Activated naive CD4-positive, alpha-beta T cell (primary cell): ENCODE measurements at regions not wholly inside any gene's neighbourhood (a gene's known extent, or its start where the extent isn't known, plus 50 kb on each side); places are given as distances from the start of the nearest gene placed in this dataset.
"Not testable (repeated sequence)": the region's sequence is repeated elsewhere in the genome, so short reads cannot be mapped to it uniquely, and the experiment has no call there.

Source experiments
- DNase-seq, 4 experiments: peaks; one replicate each; lab custom pipeline; 2025; lab: John Stamatoyannopoulos, UW

DNA sequence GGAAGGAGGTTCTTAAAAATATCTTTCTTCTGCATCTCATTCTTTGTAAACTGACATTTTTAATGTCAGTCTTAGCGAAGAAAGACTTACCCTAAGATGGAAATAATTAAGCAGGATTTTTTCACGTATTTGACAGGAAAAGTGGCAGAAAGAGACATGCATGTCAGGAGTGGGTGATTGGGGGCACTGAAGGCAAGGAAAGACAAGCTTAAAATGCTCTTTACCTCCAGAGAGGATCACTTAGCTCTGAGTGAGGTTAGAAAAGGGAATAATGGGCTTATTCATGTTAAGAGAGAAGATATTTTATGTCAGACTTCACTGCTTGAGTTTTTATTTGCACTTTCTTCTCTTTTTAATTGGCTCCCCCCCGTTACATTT lies 1358.2 kb upstream of the TMEM132C start:
- DNase-seq: no peak

DNA sequence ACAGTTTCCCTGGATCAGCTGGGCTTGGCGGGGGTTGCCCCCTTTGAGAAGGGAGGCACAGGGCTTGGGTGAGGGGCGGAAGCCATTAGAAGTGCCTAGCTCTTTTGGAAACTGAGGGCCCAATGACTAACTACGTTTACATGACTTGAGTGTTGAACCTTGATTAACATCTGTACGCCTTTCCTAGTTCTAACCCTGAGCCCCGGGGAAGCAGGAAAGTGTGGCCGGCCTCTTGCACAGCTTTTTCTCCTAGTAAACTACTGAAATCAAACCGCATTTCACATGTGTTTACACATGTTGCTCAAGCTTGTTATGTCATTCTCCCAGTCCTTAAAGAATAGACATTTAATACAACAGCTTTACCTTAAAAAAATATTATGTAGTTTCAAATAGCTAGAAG lies 1356.4 kb upstream of the TMEM132C start:
- no peak for DNase-seq

DNA sequence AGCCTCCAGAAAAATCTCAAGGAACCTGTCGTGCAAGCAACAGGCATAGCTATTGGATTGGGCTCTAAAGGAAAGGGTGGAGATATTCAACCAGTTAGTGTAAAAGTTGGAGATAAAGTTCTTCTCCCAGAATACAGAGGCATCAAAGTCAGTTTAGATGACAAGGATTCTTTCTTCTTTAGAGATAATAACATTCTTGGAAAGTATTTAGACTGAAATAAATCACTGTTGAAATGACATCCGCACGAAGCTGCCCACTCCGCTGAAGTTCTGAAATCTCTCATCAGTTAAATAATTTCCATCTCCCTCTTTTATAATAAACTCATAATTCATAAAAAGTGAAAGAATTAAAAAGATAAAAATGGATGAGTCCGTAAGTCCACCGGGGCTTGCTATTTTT lies 1354.9 kb upstream of the TMEM132C start:
- DNase-seq: no peak

GRCh38 chr12:126914170-126914793 lies 1352.7 kb upstream of the TMEM132C start:
- DNase-seq: no peak

DNA sequence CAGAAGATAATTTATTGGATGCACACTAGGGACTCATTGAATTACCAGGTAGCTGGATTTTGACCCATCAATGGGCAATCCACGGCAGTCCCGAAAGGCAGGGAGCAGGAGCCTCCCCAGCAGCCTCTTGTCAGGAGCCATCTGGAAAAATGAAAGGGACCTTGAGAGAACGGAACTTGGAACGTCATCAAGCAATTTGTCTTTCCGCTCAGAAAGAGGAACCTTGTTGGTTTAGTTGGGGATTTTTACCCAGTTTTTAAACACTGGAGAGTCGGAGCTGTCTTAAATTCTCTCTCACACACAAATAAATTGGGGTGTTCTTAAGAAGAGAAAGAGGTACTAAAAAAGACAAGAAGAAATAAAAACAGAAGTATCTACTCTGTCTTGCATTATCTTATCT lies 1351.7 kb upstream of the TMEM132C start:
- DNase-seq: no peak

DNA sequence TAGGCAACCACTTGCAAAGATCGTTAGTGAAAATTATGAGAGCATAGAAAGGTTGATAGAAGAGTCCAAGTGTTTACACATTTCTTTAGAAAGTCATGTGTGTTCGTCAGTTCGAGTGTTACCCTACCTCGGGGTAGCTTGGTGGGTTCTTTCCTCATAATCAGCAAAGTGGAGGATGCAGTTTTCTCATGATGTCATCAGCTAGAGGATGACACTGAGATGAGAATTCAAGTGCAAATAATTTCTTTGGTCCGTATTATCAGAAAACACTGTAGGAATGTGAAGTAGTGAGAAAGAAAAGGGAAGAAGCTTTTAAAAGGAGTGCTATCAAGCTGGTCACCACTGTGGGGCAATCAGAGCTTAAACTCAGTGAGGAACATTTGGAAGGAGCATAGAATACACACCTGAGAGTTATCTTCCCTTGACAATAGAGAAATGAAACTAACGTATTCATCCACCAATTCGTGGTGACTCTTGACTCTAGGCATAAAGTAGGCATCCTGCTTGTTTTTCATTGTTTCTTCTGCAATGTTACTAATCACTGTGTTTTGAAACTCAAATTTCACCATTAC lies 1340.9 kb upstream of the TMEM132C start:
- DNase-seq: no peak

- DNase-seq: no peak
These were observed 1336.7 kb upstream of the TMEM132C start for GRCh38 chr12:126930234-126930633.

- no peak for DNase-seq
These were observed 1334.8 kb upstream of the TMEM132C start for GRCh38 chr12:126932156-126932555.

GRCh38 chr12:126935435-126935834 lies 1331.5 kb upstream of the TMEM132C start:
- no peak for DNase-seq

- DNase-seq: no peak
These were observed 1330.7 kb upstream of the TMEM132C start for GRCh38 chr12:126936181-126936851.

DNA sequence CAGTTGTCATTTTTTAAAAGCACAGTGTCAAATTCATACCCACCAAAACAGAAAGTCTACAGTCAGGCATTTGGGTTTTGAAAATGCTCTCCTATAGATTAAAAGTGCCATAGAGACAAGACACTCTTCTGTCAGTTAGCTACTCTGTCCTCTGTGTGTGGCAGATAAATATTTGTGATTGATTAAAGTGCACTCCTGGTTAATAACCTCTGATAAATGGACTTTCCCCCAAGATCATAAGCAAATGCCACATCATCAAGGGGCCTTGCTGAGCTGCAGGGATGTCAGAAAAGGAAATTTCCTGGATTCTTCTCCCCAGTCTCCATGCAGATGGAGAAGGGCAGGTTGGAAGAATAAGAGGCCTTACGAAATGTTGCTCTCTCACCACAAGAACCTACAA lies 1329.5 kb upstream of the TMEM132C start:
- no peak for DNase-seq

DNA sequence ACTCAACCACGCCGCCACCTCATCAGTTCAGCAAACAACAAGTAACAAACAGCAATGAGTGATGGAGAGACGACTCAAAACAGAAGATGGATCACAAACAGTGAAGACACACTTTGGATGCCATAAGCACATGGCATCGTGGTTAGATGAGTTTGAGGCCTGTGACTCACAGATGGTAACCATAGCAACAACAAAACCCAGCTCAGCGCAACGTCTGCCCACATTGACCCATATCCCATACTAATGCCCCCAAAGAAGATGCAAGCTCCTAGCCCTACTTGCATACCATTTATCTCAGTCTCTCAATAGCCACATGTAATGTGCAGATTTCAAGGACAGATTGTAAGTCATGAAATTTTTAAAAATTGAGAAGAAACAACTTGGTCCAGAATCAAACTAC lies 1322.3 kb upstream of the TMEM132C start:
- DNase-seq: no peak

GRCh38 chr12:126946958-126947357 lies 1320.0 kb upstream of the TMEM132C start:
- DNase-seq: not testable (repeated sequence)

GRCh38 chr12:126949558-126949957 lies 1317.4 kb upstream of the TMEM132C start:
- DNase-seq: no peak

DNA sequence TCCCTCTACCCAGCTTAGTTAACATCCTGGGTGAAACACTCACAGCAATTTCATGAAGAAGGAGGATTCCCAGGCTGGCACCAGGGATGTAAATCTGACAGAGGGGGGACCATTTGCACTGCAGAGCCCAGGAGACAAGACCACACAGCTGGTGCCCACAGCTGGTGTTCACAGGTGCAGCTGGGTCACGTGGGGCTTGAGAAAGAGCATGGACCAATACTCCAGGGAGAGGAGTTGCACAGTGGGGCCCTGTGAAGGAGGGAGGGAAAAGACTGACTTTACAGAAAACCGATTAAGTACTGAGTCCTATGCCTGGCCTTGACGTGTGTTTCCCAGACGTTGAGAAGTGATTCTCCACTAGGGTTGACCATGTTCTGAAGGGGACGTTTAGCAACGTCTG lies 1316.7 kb upstream of the TMEM132C start:
- DNase-seq: no peak

DNA sequence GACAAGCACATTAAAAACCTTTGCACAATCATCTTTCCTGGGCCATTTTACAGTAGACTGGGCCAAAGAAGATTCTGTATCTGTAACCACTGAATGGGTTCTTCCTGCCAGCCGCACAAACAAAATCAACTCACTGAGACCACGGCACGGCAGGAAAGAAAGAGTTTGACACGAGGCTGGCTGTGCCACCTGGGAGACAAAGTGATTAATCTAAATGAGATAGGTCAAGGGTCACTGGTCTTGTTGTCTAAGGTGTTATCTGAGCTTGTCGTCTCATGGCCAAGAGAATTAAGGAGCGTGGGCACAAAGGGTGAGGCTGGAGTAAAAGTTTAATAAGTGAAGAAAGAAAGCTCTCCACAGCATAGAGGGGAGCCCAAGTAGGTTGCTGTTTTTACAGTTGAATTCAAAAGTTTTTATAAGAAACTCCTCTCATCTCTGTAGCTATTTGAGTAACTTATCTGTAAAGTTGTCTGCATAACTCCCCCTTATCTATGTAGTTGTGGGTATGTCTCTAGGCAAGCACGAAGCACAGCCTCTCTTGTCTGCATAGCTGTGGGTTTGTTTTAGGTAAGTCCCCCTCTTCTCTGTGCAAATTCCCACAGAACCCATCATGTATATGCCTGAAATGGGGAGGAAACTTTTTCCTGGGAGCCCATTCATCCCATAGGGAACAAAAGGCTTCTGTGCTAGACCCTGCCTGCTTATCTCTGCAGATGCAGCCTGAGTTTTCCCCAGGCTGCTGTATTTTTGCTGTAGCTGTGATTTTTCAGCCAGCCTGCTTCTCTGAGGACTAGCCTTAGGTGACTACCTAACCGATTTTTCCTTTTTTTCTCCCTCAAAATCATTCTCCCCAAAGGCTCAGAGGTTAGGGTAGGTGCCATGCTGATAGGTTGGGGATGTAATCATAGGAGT lies 1314.6 kb upstream of the TMEM132C start:
- no peak for DNase-seq

DNA sequence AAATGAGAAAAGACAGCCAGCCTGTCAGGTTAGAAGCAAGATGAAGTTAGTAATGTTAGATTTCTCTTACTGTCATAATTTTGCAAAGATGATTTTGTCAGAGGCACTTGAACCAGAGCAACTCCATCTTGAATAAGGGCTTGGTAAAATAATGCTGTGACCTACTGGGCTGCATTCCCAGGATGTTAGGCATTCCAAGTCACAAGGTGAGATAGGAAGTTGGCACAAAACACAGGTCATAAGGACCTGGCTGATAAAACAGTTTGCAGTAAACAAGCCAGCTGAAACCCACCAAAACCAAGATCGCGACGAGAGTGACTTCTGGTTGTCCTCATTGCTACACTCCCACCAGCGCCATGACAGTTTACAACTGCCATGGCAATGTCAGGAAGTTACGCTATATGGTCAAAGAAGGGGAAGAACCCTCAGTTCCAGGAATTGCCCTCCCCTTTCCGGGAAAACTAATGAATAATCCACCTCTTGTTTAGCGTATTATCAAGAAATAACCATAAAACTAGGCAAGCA lies 1313.5 kb upstream of the TMEM132C start:
- no peak for DNase-seq

- DNase-seq: no peak
These were observed 1306.7 kb upstream of the TMEM132C start for GRCh38 chr12:126960221-126960620.

- DNase-seq: no peak
These were observed 1306.3 kb upstream of the TMEM132C start for GRCh38 chr12:126960709-126961108.

- no peak for DNase-seq
These were observed 1303.1 kb upstream of the TMEM132C start for GRCh38 chr12:126963825-126964224.

DNA sequence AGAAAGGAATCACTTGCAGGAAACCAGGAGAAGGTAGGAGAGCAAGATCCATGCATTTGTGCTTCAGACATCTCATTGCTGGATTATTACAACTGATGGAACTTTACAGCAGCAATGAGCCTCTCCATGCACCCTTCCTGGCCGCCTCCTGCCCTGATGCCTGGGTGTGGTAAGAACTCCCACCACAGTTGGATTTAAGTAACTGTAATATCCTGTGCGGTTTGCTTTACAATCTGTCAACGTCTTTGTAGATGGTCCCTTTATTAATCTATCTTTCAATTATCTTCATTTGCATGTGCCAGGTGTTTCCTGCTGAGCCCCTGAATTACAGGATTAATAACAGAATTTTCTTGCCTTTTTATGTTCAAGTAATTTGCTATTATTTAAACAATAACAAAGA lies 1300.5 kb upstream of the TMEM132C start:
- no peak for DNase-seq

DNA sequence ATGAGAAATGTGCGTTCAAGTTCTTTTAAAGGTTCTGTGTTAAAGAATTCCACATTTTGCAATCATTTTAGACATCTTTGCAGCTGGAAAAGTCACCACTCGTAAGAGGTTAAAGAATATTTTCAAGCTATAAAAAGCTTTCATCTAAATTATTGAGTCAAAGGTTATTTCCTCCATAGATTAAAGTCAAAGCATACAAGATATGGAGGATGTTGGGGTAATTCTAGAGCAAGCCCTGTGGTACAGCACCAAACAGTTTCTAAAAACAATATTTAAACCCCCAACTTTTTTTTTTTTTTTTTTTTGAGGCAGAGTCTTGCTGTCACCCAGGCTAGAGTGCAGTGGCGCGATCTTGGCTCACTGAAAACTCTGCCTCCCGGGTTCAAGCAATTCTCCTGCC lies 1299.8 kb upstream of the TMEM132C start:
- DNase-seq: no peak
